COR-L47 (cell line): ENCODE measurements at regions not wholly inside any gene's neighbourhood (a gene's known extent, or its start where the extent isn't known, plus 50 kb on each side); places are given as distances from the start of the nearest gene placed in this dataset.

Experiments used
- DNase-seq: peaks from one replicate; lab custom pipeline; 2025; lab: John Stamatoyannopoulos, UW

GRCh38 chr15:37876900-37877299, 57.5 kb upstream of the TMCO5A start:
- DNase-seq, result no peak

- DNase-seq, result no peak
Measured at GRCh38 chr15:37877851-37878741, 56.3 kb upstream of the TMCO5A start.

GRCh38 chr15:37880009-37880834, 54.2 kb upstream of the TMCO5A start:
- peak; percentile 12 for DNase-seq

- DNase-seq, result no peak
Measured at GRCh38 chr15:37880835-37881153, 53.6 kb upstream of the TMCO5A start.

- DNase-seq, result no peak
Measured at GRCh38 chr15:37881237-37882013, 53.0 kb upstream of the TMCO5A start.

- no peak for DNase-seq
Measured at GRCh38 chr15:37882640-37883039, 51.8 kb upstream of the TMCO5A start.
